NCI-H510A treated with DMSO at 0.1 percent for 48 hours (cell line): ENCODE measurements at regions not wholly inside any gene's neighbourhood (a gene's known extent, or its start where the extent isn't known, plus 50 kb on each side); places are given as distances from the start of the nearest gene placed in this dataset.

Experiments used
- DNase-seq: peaks from one replicate; lab custom pipeline; 2025; lab: John Stamatoyannopoulos, UW

- DNase-seq, result no peak
Observed at GRCh38 chr10:78248651-78249464, 215.2 kb downstream of the RPS24 start.

DNA sequence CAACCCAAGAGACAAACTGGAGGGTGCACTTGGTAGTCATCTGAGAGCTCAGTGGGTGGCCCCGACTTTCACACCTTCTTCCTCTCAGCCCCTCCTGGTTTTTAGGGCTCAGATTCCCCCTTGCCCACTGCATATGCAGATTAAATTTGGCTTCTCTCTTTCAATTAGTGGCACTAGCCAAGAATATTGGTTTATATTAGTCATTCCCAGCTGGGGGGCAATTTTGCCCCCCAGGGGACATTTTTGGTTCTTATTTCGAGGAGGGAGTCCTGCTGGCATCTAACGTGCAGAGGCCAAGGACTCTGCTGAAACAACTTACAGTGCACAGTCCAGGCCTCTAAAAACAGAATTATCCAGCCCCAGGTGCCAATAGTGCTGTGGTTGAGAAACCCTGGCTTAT is 216.0 kb downstream of the RPS24 start:
- no peak for DNase-seq

- peak; percentile 67 for DNase-seq
Observed at GRCh38 chr10:78250313-78251015, 216.8 kb downstream of the RPS24 start.

DNA sequence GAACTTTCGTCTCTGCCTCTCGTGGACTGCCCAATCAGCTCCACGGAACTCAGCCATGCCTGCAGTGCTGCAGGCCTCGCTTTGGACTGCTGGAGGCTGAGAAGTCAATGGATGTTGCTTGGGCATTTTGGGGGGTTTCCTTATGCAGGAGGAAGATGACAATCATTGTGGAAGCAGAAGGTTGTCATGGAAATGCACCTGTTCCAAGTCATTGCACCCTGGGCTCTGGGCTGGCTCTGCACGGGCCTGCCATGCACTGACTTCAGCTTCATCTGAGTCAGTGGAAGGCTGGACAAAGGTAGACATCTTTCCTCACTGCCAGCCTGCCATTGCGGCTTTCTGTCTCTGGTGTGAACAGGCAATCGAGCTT is 217.3 kb downstream of the RPS24 start:
- no peak for DNase-seq

GRCh38 chr10:78252286-78252685 is 218.6 kb downstream of the RPS24 start:
- no peak for DNase-seq

DNA sequence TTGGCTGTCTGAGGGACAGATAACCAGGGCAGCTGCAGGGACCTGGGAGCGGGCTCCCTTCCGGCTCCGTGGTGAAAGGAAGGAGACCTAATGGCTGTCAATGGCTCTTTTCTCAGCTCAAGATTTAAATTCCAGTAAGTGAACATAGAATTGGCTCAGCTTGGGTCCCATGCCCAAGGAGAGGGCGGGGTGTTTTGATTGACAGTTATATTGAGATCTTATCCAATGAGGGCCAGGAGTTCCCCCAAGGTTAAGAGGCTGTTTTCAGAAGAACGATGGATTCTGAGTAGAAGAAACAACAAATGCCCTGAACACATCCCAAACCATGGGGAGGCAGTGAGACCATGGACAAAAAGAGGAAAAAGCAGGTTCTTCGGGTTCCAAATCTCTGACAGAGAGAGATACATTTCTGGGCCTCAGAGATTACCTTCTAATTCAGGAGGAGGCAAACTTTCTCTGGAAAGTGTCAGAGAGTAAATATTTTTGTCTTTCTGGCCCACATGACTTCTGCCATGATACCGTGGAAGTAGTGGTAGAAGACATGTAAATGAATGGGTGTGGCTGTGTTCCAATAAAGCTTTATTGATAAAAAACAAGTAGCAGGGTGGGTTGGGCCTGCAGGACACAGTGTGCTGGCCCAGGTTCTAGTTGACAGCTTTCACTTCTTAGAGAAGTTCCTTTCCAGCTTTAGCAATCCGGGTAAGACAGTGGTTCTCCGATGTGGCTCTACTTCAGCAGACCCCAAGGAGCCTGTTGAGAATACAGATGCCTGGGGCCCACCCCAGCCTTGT is 219.6 kb downstream of the RPS24 start:
- no peak for DNase-seq

- no peak for DNase-seq
Observed at GRCh38 chr10:78254013-78254412, 220.3 kb downstream of the RPS24 start.

GRCh38 chr10:78255214-78255613 is 221.6 kb downstream of the RPS24 start:
- no peak for DNase-seq

GRCh38 chr10:78255796-78256638 is 222.4 kb downstream of the RPS24 start:
- no peak for DNase-seq

DNA sequence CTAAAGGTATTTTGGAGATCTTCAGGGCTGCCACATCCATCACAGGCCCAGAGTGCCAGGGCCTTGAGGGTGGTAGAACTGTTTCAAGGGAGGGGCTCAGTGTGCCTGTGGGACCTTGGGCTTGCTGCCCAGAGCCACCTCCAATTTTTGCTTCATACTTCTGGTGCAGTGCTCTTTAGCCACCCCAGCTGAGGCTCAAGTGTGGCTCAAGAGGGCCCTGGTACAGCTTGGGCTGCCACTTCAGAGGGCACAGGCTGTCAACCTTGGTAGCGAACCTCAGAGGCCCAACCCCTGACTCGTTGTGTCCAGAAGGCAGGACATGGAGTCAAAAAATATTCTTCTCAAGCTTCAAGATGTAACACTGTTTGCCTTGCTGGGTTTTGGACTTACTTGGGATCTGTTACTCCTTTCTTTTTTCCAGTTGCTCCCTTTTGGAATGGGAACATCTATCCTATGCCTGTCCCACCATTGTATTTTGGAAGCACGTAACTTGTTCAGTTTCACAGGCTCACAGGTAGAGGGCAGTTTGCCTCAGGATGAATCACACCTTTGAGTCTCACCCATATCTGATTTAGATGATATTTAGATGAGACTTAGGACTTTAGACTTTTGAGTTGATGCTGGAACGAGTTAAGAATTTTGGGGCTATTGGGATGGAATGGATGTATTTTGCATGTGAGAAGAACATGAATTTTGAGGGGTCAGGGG is 224.8 kb downstream of the RPS24 start:
- no peak for DNase-seq

DNA sequence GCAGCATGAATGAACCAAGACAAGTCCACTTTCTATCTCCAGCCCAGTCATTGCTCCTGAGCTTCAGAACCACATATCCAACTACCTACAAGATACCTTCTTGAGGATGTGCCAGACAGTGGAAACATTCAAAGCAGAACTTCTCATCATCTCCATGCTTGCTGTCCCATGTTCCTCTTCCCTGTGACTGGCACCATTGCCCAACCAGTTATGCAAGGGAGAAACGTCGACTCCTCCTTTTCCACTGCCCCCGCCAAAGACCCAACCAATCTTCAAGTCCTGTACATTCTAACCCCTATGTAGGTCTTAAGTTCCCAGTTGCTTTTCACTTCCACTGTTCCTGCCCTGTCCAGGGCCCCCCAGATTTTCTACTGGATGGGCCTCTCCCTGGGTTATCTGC is 225.7 kb downstream of the RPS24 start:
- DNase-seq, result no peak

- no peak for DNase-seq
Observed at GRCh38 chr10:78260141-78260540, 226.5 kb downstream of the RPS24 start.

- DNase-seq, result no peak
Observed at GRCh38 chr10:78260680-78261079, 227.0 kb downstream of the RPS24 start.

DNA sequence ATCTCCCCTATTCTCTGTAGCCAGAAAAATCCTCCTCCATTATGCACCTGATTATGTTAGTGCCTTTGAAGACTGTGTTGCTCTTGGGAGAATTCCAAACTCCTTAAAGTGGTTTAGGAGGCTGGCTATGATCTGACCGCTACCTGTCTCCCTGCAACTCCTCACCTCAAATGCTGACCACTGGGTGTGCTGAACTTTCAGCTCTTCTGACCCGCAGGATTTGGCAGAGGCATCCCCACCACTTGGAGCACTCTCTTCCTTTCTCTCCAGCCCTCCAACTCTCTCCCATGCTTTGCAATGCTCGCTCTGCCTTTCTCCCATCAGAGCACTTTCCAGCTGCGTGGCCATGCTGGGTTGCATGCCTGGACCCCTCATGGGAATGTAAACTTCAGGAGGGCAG is 227.6 kb downstream of the RPS24 start:
- no peak for DNase-seq

GRCh38 chr10:78262860-78263259 is 229.2 kb downstream of the RPS24 start:
- no peak for DNase-seq

DNA sequence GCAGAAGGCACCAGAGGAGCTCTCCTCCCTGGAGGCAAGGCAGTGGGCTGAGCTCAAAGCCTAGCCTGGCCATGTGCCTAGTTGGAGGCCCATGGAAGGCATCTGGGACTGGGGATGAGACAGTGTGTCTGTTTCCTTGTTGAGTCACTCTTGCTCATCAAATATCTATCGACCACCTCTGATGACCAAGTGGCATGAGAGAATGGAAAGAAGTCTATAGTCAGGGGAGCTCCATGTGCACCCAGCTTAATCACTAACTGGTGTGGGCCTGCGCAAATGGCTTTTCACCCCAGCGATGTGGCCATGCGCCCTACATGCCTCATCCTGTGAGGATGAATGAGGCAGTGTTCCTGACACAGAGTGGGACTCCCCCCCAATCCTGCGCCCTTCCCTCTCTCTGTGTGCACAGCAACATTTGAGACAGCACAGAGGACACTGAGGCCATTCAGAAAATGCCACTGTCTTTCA is 229.9 kb downstream of the RPS24 start:
- no peak for DNase-seq

- DNase-seq, result no peak
Observed at GRCh38 chr10:78264361-78264760, 230.7 kb downstream of the RPS24 start.

DNA sequence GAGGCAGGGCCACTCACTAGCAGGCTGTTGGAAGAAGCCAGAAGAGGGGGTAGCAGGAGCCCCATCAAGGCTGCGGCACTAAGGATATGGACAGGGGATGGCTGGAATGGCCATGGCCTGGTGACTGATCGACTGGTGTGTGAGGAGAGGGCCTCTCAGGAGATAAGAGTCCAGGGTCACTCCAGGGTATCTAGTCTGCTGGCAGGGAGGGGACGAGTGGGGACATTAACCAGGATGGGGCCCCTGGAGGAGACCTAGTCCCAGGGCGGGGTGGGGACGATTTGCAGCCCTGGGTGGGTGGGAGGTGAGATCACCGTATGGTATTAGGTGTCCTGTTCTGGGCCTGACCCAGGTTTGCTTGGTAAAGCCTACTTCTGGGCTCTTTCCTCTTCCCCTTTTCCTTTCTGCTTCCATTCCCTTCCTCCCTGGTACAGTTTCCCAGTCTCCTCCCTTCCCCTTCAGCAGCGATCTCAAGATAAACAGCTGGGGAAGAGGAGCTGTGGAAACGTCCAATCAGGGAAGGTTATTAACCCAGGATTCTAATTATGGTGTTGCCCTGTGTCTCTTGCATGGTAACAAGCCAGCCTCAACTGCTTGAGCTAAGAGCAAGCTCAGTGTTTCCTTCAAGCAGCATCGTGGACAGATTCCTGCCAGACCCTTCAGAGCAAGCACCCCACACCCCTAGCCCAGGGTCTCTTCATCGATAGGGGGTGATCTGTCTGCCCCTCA is 233.2 kb downstream of the RPS24 start:
- DNase-seq, result peak; percentile 78

GRCh38 chr10:78267598-78267997 is 233.9 kb downstream of the RPS24 start:
- no peak for DNase-seq

- no peak for DNase-seq
Observed at GRCh38 chr10:78269060-78269459, 235.4 kb downstream of the RPS24 start.
